Panc1 (cell line): ENCODE measurements at regions not wholly inside any gene's neighbourhood (a gene's known extent, or its start where the extent isn't known, plus 50 kb on each side); places are given as distances from the start of the nearest gene placed in this dataset.

Experiments
- ATAC-seq: fragments of 200-7000 bp; cut with Tn5 transposase; 2 replicates; pipeline ENCODE4 v1.9.1; 2020; ENCODE audit warnings: mild to moderate bottlenecking, moderate library complexity
- BruUV-seq: library from RNA; stranded (reverse); fragments of 400-500 nt; replicated peaks from 2 replicates; lab custom pipeline; 2021; lab: Mats Ljungman, UMichigan
- CTCF ChIA-PET: fragments of 300-600 bp; sonication (Branson Sonifier 250); formaldehyde crosslinking; loops from one replicate; lab custom pipeline; 2022; ENCODE audit warnings: antibody characterized with exemption; lab: Charles Lee
- POLR2A ChIA-PET: fragments of 300-600 bp; sonication (Branson Sonifier 250); formaldehyde crosslinking; loops from one replicate; lab custom pipeline; 2022; ENCODE audit warnings: antibody characterized with exemption; lab: Charles Lee
- DNase-seq: peaks from one replicate; pipeline ENCODE4 v3.0.0-alpha.2; 2010; ENCODE audit warnings: low read depth, low spot score
- H3K27ac ChIP-seq: 2 replicates; pipeline ENCODE4 v1.5.1; 2011; ENCODE audit warnings: mild to moderate bottlenecking, low read length, inconsistent platforms
- H3K27me3 ChIP-seq: fragments of 200-500 bp; sonication (Bioruptor generic); 2 replicates; pipeline ENCODE4 v1.6.0; 2014; ENCODE audit warnings: low read length, inconsistent platforms; ENCODE audit not compliant: control insufficient read depth, insufficient read depth
- H3K36me3 ChIP-seq: fragments of 200-500 bp; sonication (Bioruptor generic); 2 replicates; pipeline ENCODE4 v1.5.1; 2014; ENCODE audit warnings: inconsistent platforms, mild to moderate bottlenecking, low read length, moderate library complexity; ENCODE audit not compliant: control insufficient read depth, insufficient read depth
- H3K4me1 ChIP-seq: 2 replicates; pipeline ENCODE4 v1.5.1; 2011; ENCODE audit warnings: inconsistent platforms, mild to moderate bottlenecking, low read length, moderate library complexity; ENCODE audit not compliant: control insufficient read depth, insufficient read depth
- H3K4me3 ChIP-seq, 2 experiments: 2 replicates each; pipeline ENCODE4 v1.5.1; 2011 to 2012; ENCODE audit warnings: low read depth in 2 of 2, low read length in 2 of 2, mild to moderate bottlenecking in 2 of 2, inconsistent platforms in 1 of 2, moderate library complexity in 1 of 2
- H3K9me3 ChIP-seq: fragments of 200-500 bp; sonication (Bioruptor generic); 2 replicates; pipeline ENCODE4 v1.5.1; 2014; ENCODE audit warnings: low read depth, mild to moderate bottlenecking, inconsistent platforms, low read length, moderate library complexity; ENCODE audit not compliant: control insufficient read depth, insufficient read depth
- POLR2AphosphoS5 ChIP-seq: IDR thresholded peaks from 2 replicates; pipeline ENCODE4 v1.6.1; 2012; ENCODE audit warnings: mild to moderate bottlenecking, low read depth, low read length, moderate library complexity
- REST ChIP-seq, 2 experiments: IDR thresholded peaks; 2 replicates each; pipeline ENCODE4 v1.6.1; 2011 to 2012; ENCODE audit warnings: low read depth in 2 of 2, control low read depth in 1 of 2, low read length in 1 of 2, mild to moderate bottlenecking in 1 of 2, moderate library complexity in 1 of 2; ENCODE audit not compliant: insufficient read depth in 1 of 2
- SIN3A ChIP-seq: IDR thresholded peaks from 2 replicates; pipeline ENCODE4 v1.6.1; 2012; ENCODE audit warnings: low read depth, mild to moderate bottlenecking, low read length, moderate library complexity, borderline replicate concordance; ENCODE audit not compliant: insufficient read depth
- TCF7L2 ChIP-seq: IDR thresholded peaks from 2 replicates; pipeline ENCODE4 v1.6.1; 2011; ENCODE audit warnings: mild to moderate bottlenecking, low read depth, low read length, inconsistent platforms
- in situ Hi-C: cut with HindIII; loops from 2 replicates; pipeline ENCODE4 v1.10.0; 2016; ENCODE audit warnings: low sequenced_read_pairs, low pct_unique_long_range_greater_than_20kb
- intact Hi-C: fragments of 100-400 bp; cut with micrococcal nuclease; formaldehyde crosslinking; loops from one replicate; pipeline ENCODE4 v1.10.0; 2022; ENCODE audit not compliant: unreplicated experiment
- TF ChIP-seq, protein P1 (sequence below): fragments of 450-650 bp; IDR thresholded peaks from 2 replicates; pipeline ENCODE4 v1.5.1; 2017; ENCODE audit warnings: mild to moderate bottlenecking

DNA sequence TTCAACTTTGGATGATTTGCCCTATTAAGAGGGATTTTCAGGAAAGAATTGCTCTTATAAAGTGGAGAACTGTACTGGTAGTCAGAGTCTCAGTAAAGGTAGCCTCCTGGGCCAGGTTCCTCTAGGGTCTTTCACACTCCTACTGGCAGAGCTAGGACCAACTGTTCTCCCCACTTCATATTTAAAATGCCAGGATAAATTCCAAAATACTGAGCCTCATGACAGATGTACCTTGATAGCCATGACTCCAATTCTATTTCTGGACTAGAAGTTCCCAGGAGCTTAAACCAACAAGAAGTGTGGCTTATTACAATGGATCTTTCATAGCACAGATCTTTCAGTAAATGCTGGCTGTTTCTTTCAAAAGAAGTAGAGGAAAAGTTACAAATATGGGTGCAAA lies 126.5 kb downstream of the C12orf75 start:
- CTCF ChIA-PET, result no interaction called here
- H3K4me1 ChIP-seq, result no peaks in the 10 kb centered on the region
- H3K27ac ChIP-seq, result no peak overlapping the region
- POLR2A ChIA-PET, result interaction anchor here (0.6 kb wide), 1 partner anchor 18 kb away, joined by 5 read pairs; no protein-coding TSS in a partner anchor
- TF ChIP-seq SIN3A (no peak), POLR2AphosphoS5 (no peak), TCF7L2 (no peak), REST (IDR thresholded peaks at IDR 0.05; ENCODE audit: insufficient read depth in 1 of 2, low read depth in 2 of 2, low read length in 1 of 2) (no peak)
- TF ChIP-seq, protein P1, sequence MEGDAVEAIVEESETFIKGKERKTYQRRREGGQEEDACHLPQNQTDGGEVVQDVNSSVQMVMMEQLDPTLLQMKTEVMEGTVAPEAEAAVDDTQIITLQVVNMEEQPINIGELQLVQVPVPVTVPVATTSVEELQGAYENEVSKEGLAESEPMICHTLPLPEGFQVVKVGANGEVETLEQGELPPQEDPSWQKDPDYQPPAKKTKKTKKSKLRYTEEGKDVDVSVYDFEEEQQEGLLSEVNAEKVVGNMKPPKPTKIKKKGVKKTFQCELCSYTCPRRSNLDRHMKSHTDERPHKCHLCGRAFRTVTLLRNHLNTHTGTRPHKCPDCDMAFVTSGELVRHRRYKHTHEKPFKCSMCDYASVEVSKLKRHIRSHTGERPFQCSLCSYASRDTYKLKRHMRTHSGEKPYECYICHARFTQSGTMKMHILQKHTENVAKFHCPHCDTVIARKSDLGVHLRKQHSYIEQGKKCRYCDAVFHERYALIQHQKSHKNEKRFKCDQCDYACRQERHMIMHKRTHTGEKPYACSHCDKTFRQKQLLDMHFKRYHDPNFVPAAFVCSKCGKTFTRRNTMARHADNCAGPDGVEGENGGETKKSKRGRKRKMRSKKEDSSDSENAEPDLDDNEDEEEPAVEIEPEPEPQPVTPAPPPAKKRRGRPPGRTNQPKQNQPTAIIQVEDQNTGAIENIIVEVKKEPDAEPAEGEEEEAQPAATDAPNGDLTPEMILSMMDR, result no peak
- ATAC-seq (no peak), DNase-seq (no peak)
- no peaks in the 10 kb centered on the region for H3K36me3 ChIP-seq
- H3K9me3 ChIP-seq, result no peaks in the 10 kb centered on the region
- in situ Hi-C loops (no loop called here), intact Hi-C loops (no loop called here)
- BruUV-seq, result no TSS peak
- no peak overlapping the region for H3K4me3 ChIP-seq
- H3K27me3 ChIP-seq, result no peaks in the 10 kb centered on the region

DNA sequence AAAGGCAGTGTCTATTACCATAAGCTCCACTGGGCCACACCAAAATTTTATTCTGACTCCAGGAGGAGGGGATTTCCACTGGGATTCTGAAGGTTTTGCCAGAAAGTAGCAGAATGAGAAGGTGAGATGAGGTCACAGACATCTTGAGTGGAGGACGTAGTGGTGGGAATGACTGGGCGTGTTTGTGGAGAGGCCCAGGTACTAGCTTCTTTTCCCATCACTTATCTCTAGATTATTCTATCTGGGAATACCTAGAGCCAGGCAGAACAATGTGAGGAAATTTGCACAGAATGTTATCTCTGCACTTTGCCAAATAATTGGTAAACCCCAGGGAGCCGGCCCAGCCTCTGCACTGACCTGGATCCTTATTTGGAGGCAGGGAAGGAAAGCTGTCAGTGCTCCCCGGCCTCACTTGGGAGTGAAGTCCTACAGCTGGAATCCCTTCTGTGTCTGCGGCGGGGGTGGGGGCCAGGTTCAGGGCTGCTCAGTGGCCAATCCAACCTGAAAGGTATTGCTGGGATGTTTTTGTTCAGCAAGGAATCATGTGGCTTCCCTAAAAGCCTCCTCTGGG lies 129.4 kb downstream of the C12orf75 start:
- H3K9me3 ChIP-seq, result no peaks in the 10 kb centered on the region
- ATAC-seq (no peak), DNase-seq (no peak)
- no peaks in the 10 kb centered on the region for H3K4me1 ChIP-seq
- no TSS peak for BruUV-seq
- H3K27ac ChIP-seq, result no peak overlapping the region
- in situ Hi-C loops, result no loop called here
- CTCF ChIA-PET, result no interaction called here
- no peaks in the 10 kb centered on the region for H3K36me3 ChIP-seq
- no peaks in the 10 kb centered on the region for H3K27me3 ChIP-seq
- POLR2A ChIA-PET, result no interaction called here
- intact Hi-C loops, result no loop called here
- TF ChIP-seq, protein P1, result no peak
- no peak for TF ChIP-seq POLR2AphosphoS5
- H3K4me3 ChIP-seq, result no peak overlapping the region
